SK-N-SH (cell line): ENCODE measurements at regions not wholly inside any gene's neighbourhood (a gene's known extent, or its start where the extent isn't known, plus 50 kb on each side); places are given as distances from the start of the nearest gene placed in this dataset.

Experiments used
- CTCF ChIA-PET: fragments of 300-600, 350-600 bp; formaldehyde crosslinking; extraction: SDS; loops from one replicate; lab custom pipeline; 2021; lab: Yijun Ruan, JAX
- POLR2A ChIA-PET: fragments of 350-600 bp; sonication (Branson Sonifier 250); formaldehyde crosslinking; extraction: SDS; loops from one replicate; lab custom pipeline; 2020; ENCODE audit warnings: antibody characterized with exemption, inconsistent platforms; lab: Yijun Ruan, JAX
- DNase-seq: peaks from one replicate; pipeline ENCODE4 v3.0.0; 2012
- H2AFZ ChIP-seq: fragments of 200-600 bp; sonication (generic); 2 replicates; pipeline ENCODE4 v1.8.1; 2016; ENCODE audit warnings: antibody characterized with exemption, mild to moderate bottlenecking, low read depth
- H3F3A ChIP-seq: fragments of 200-600 bp; sonication (generic); replicated peaks from 2 replicates; pipeline ENCODE3; 2016; ENCODE audit warnings: antibody characterized with exemption, mild to moderate bottlenecking; ENCODE audit not compliant: insufficient read depth
- H3K27ac ChIP-seq, 2 experiments: fragments of 200-500 bp in 1 of 2; fragments of 200-600 bp in 1 of 2; sonication (Bioruptor generic) in 1 of 2; sonication (generic), shearing (Covaris generic) in 1 of 2; 2 replicates each; pipeline versions ENCODE4 v1.5.1 to v1.6.1; 2014 to 2016; ENCODE audit warnings: low read depth in 2 of 2, inconsistent platforms in 1 of 2, low read length in 1 of 2, mild to moderate bottlenecking in 1 of 2, mixed read lengths in 1 of 2
- H3K27me3 ChIP-seq: fragments of 200-600 bp; sonication (generic), shearing (Covaris generic); 2 replicates; pipeline ENCODE4 v1.6.1; 2016; ENCODE audit warnings: mixed run types; ENCODE audit not compliant: insufficient read depth
- H3K36me3 ChIP-seq, 2 experiments: fragments of 200-500 bp in 1 of 2; fragments of 200-600 bp in 1 of 2; sonication (Bioruptor generic) in 1 of 2; sonication (generic) in 1 of 2; replicated peaks in 1 of 2; 2 replicates each; pipeline versions ENCODE3 to v1.5.1; 2014 to 2016; ENCODE audit warnings: low read length in 1 of 2, mild to moderate bottlenecking in 1 of 2; ENCODE audit not compliant: insufficient read depth in 2 of 2, control insufficient read depth in 1 of 2
- H3K4me1 ChIP-seq, 2 experiments: fragments of 200-500 bp in 1 of 2; fragments of 200-600 bp in 1 of 2; sonication (Bioruptor generic) in 1 of 2; sonication (generic), shearing (Covaris generic) in 1 of 2; 2 replicates each; pipeline versions ENCODE4 v1.5.1 to v1.6.1; 2014 to 2016; ENCODE audit warnings: low read depth in 1 of 2, low read length in 1 of 2, mixed run types in 1 of 2; ENCODE audit not compliant: insufficient read depth in 2 of 2, control insufficient read depth in 1 of 2
- H3K4me2 ChIP-seq: fragments of 200-600 bp; sonication (generic), shearing (Covaris generic); 2 replicates; pipeline ENCODE4 v1.6.1; 2017; ENCODE audit warnings: mixed run types
- H3K4me3 ChIP-seq, 2 experiments: fragments of 200-500 bp in 1 of 2; fragments of 200-600 bp in 1 of 2; sonication (Bioruptor generic) in 1 of 2; sonication (generic), shearing (Covaris generic) in 1 of 2; 2 replicates each; pipeline versions ENCODE4 v1.5.1 to v1.8.1; 2014 to 2016; ENCODE audit warnings: low read depth in 2 of 2, inconsistent platforms in 1 of 2, low read length in 1 of 2, mild to moderate bottlenecking in 1 of 2, mixed read lengths in 1 of 2, moderate library complexity in 1 of 2
- H3K79me2 ChIP-seq: fragments of 200-600 bp; sonication (generic); 2 replicates; pipeline ENCODE4 v1.8.1; 2017; ENCODE audit warnings: mild to moderate bottlenecking; ENCODE audit not compliant: insufficient read depth
- H3K9ac ChIP-seq: fragments of 200-600 bp; sonication (generic); 2 replicates; pipeline ENCODE4 v1.6.1; 2017; ENCODE audit warnings: mixed run types
- H3K9me2 ChIP-seq: fragments of 200-600 bp; sonication (generic); 2 replicates; pipeline ENCODE4 v1.6.1; 2017; ENCODE audit warnings: mixed run types
- H3K9me3 ChIP-seq: fragments of 200-600 bp; sonication (generic); 2 replicates; pipeline ENCODE4 v1.6.1; 2017; ENCODE audit warnings: mixed run types, mild to moderate bottlenecking, moderate library complexity
- H4K20me1 ChIP-seq: fragments of 200-600 bp; sonication (generic); 2 replicates; pipeline ENCODE4 v1.6.1; 2017; ENCODE audit warnings: mild to moderate bottlenecking, mixed run types; ENCODE audit not compliant: insufficient read depth
- CTCF ChIP-seq: fragments of 200-600 bp; sonication (generic); IDR thresholded peaks from 2 replicates; pipeline ENCODE4 v1.6.1; 2017; ENCODE audit warnings: antibody characterized with exemption, mild to moderate bottlenecking, moderate library complexity
- EP300 ChIP-seq, 2 experiments: IDR thresholded peaks; 2 replicates each; pipeline versions ENCODE4 v1.4.0 to v1.6.1; 2012; ENCODE audit warnings: borderline replicate concordance in 1 of 2, low read depth in 1 of 2, low read length in 1 of 2
- FOXJ3 ChIP-seq: sonication (generic); formaldehyde crosslinking; IDR thresholded peaks from 2 replicates; pipeline ENCODE4 v1.5.1; 2020; ENCODE audit warnings: mild to moderate bottlenecking, missing genetic modification reagents
- GABPA ChIP-seq: IDR thresholded peaks from 2 replicates; pipeline ENCODE4 v1.4.0; 2012; ENCODE audit warnings: low read depth, mild to moderate bottlenecking
- GATA2 ChIP-seq: sonication (generic); formaldehyde crosslinking; IDR thresholded peaks from 2 replicates; pipeline ENCODE4 v1.5.0; 2020; ENCODE audit warnings: mild to moderate bottlenecking, missing genetic modification reagents
- NFIC ChIP-seq: IDR thresholded peaks from 2 replicates; pipeline ENCODE4 v1.4.0; 2012; ENCODE audit warnings: borderline replicate concordance
- REST ChIP-seq: IDR thresholded peaks from 2 replicates; pipeline ENCODE4 v1.6.1; 2012; ENCODE audit warnings: mild to moderate bottlenecking, low read depth, low read length, moderate library complexity
- RFX5 ChIP-seq: IDR thresholded peaks from 2 replicates; pipeline ENCODE4 v1.6.1; 2012; ENCODE audit warnings: mild to moderate bottlenecking, improper control_type of control experiment, low read length
- SIN3A ChIP-seq: IDR thresholded peaks from 2 replicates; pipeline ENCODE4 v1.6.1; 2012; ENCODE audit warnings: low read depth, mild to moderate bottlenecking, low read length, moderate library complexity, borderline replicate concordance
- SMC3 ChIP-seq: IDR thresholded peaks from 2 replicates; pipeline ENCODE4 v1.6.1; 2012; ENCODE audit warnings: low read depth, low read length, improper control_type of control experiment
- USF2 ChIP-seq: fragments of 150-350 bp; IDR thresholded peaks from 2 replicates; pipeline ENCODE4 v1.6.1; 2017; ENCODE audit warnings: antibody characterized with exemption, low read length, low read depth, borderline replicate concordance
- YY1 ChIP-seq: IDR thresholded peaks from 2 replicates; pipeline ENCODE4 v1.4.0; 2012; ENCODE audit warnings: low read depth, mild to moderate bottlenecking
- WGBS: methylation state at CpG from one replicate; pipeline ENCODE4 v1.1.6; 2017; ENCODE audit warnings: low lambda C conversion rate; 5-methylcytosine and 5-hydroxymethylcytosine counted together

GRCh38 chr1:4144349-4144971, 244.4 kb upstream of the C1orf174 start (continued):
- TF ChIP-seq REST (no peak), EP300 (IDR thresholded peaks at IDR 0.05; ENCODE audit: borderline replicate concordance in 1 of 2, low read depth in 1 of 2, low read length in 1 of 2) (no peak), YY1 (no peak), RFX5 (no peak), GABPA (no peak), NFIC (no peak), FOXJ3 (CRISPR knock-in tag) (no peak), CTCF (no peak)

- no peak overlapping the region for H3K9ac ChIP-seq
- no peaks in the 10 kb centered on the region for H3K79me2 ChIP-seq
- CTCF ChIA-PET: no interaction called here
- POLR2A ChIA-PET: no interaction called here
- H3K9me3 ChIP-seq: no peaks in the 10 kb centered on the region
- H3K4me2 ChIP-seq: no peak overlapping the region
- no peak overlapping the region for H3K27ac ChIP-seq
- H2AFZ ChIP-seq: no peak overlapping the region
- WGBS: 27% methylated on average over 7 of the region's 7 CpGs
- no peaks in the 10 kb centered on the region for H3F3A ChIP-seq
- H3K4me3 ChIP-seq: no peak overlapping the region
- H3K9me2 ChIP-seq: no peaks in the 10 kb centered on the region
- TF ChIP-seq USF2 (no peak), SMC3 (no peak), GATA2 (CRISPR knock-in tag) (no peak), SIN3A (no peak)
- H4K20me1 ChIP-seq: no peaks in the 10 kb centered on the region
- H3K36me3 ChIP-seq: no peaks in the 10 kb centered on the region
- DNase-seq: no peak
- no peaks in the 10 kb centered on the region for H3K4me1 ChIP-seq
- H3K27me3 ChIP-seq: no peaks in the 10 kb centered on the region
Observed at GRCh38 chr1:4146101-4146500, 246.0 kb upstream of the C1orf174 start.
